ENCODE measurements at regions not wholly inside any gene's neighbourhood (a gene's known extent, or its start where the extent isn't known, plus 50 kb on each side); places are given as distances from the start of the nearest gene placed in this dataset.

DNA sequence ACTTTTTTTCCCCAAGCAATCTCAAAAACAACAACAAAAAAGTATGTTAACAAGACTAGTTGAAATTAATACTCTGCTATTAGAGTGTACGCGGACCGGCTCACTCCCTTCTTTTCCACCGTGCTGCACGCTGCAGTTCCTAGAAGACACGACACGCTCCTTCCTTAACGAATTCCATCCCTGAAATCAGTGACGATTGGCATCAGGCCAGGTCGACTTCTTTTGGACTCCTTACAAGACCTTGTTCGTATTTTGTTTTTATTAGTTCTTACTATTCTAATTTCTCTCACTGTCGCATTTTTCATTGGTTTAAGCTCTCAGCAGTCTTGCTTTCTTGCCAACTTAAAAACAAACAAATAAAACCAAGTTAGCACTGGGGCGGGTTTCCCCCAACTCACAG lies 175.8 kb upstream of the PITX2 start:
- no peaks in the 10 kb centered on the region for H3K36me3 Mint-ChIP-seq (ENCODE audit: low read depth)
- peaks cover 41% of the 10 kb centered on the region for H3K27me3 Mint-ChIP-seq (ENCODE audit: low read depth)
- H3K4me3 Mint-ChIP-seq (ENCODE audit: unreplicated experiment): no peak overlapping the region
- H3K9me3 Mint-ChIP-seq (ENCODE audit: low read depth): no peaks in the 10 kb centered on the region
- TF ChIP-seq, protein P1, sequence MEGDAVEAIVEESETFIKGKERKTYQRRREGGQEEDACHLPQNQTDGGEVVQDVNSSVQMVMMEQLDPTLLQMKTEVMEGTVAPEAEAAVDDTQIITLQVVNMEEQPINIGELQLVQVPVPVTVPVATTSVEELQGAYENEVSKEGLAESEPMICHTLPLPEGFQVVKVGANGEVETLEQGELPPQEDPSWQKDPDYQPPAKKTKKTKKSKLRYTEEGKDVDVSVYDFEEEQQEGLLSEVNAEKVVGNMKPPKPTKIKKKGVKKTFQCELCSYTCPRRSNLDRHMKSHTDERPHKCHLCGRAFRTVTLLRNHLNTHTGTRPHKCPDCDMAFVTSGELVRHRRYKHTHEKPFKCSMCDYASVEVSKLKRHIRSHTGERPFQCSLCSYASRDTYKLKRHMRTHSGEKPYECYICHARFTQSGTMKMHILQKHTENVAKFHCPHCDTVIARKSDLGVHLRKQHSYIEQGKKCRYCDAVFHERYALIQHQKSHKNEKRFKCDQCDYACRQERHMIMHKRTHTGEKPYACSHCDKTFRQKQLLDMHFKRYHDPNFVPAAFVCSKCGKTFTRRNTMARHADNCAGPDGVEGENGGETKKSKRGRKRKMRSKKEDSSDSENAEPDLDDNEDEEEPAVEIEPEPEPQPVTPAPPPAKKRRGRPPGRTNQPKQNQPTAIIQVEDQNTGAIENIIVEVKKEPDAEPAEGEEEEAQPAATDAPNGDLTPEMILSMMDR (IDR thresholded peaks at IDR 0.05): no peak
- no peak for DNase-seq (ENCODE audit: low spot score)
- H3K27ac Mint-ChIP-seq (ENCODE audit: unreplicated experiment): no peak overlapping the region
- no peaks in the 10 kb centered on the region for H3K4me1 Mint-ChIP-seq (ENCODE audit: low read depth)

DNA sequence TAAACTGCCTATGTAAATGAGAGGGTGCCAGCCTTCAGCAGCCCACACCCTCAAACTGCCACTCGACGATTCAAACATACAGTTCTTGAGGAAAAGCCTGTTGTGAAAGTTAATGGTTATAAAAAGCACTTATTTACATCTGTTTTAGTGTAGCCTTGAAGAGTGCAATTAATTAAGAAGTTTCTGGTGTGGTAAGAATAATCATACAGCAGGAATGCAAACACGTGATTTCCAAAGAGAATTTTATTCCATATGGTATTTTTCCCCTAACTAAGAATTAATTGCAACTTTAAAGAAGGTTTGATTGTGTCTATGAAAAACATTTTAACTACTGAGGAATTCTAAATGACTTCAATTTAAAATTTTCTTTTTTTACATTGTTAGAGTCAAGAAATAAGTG lies 176.3 kb upstream of the PITX2 start:
- TF ChIP-seq, protein P1 (IDR thresholded peaks at IDR 0.05): no peak
- H3K36me3 Mint-ChIP-seq (ENCODE audit: low read depth): no peaks in the 10 kb centered on the region
- peaks cover 44% of the 10 kb centered on the region for H3K27me3 Mint-ChIP-seq (ENCODE audit: low read depth)
- no peaks in the 10 kb centered on the region for H3K4me1 Mint-ChIP-seq (ENCODE audit: low read depth)
- no peaks in the 10 kb centered on the region for H3K9me3 Mint-ChIP-seq (ENCODE audit: low read depth)
- H3K4me3 Mint-ChIP-seq (ENCODE audit: unreplicated experiment): no peak overlapping the region
- H3K27ac Mint-ChIP-seq (ENCODE audit: unreplicated experiment): no peak overlapping the region
- DNase-seq (ENCODE audit: low spot score): no peak

DNA sequence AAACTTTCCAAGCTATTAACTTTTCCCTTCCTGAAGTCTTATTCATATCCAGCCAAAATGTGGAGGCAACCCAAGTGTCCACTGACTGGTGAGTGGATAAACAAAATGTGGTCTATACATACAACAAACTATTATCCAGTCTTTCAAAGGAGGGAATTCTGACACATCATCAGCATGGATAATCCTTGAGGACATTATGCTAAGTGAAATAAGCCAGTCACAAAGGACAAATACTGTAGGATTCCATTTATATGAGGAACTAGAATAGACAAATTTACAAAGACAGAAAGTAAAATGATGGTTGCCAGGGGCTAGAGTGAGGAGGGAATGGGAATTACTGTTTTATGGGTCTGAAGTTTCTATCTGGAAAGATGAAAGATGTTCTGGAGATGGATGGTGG lies 178.7 kb upstream of the PITX2 start:
- Mint-ChIP-seq H3K4me1 (ENCODE audit: low read depth) (no peaks in the 10 kb centered on the region), H3K27ac (ENCODE audit: unreplicated experiment) (no peak overlapping the region)

DNA sequence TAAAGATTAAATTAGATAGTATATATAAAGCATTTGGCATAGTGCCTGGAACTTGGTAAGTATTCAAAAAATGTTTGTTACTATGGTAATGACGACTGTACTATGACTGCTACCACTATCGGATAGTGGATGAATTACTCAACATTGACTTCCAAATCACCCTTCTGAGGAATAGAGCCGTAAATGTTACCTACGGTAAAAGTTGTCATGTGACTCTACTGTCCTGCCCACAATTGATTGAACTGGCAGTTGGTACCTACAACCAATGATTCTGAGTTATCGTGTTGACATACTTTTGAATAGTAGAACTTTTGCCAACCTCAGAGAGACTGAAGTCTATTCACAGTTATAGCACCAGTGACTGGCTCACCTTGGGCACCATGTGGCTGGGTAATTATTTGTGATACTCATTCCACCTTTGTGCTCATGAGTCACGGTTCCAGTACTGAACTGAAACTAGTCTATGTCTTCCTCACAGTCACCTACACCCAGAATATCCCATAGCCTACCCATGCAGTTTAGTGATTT lies 185.5 kb upstream of the PITX2 start:
- H3K27me3 Mint-ChIP-seq (ENCODE audit: low read depth): peaks cover 9% of the 10 kb centered on the region
- no peak for DNase-seq (ENCODE audit: low spot score)
- H3K4me1 Mint-ChIP-seq (ENCODE audit: low read depth): no peaks in the 10 kb centered on the region
- no peaks in the 10 kb centered on the region for H3K9me3 Mint-ChIP-seq (ENCODE audit: low read depth)
- TF ChIP-seq, protein P1 (IDR thresholded peaks at IDR 0.05): no peak
- no peak overlapping the region for H3K4me3 Mint-ChIP-seq (ENCODE audit: unreplicated experiment)
- no peak overlapping the region for H3K27ac Mint-ChIP-seq (ENCODE audit: unreplicated experiment)
- no peaks in the 10 kb centered on the region for H3K36me3 Mint-ChIP-seq (ENCODE audit: low read depth)

More for the DNA sequence above, 178.7 kb upstream of the PITX2 start:
- no peak overlapping the region for H3K4me3 Mint-ChIP-seq (ENCODE audit: unreplicated experiment)
- DNase-seq (ENCODE audit: low spot score): no peak
- H3K9me3 Mint-ChIP-seq (ENCODE audit: low read depth): no peaks in the 10 kb centered on the region
- H3K36me3 Mint-ChIP-seq (ENCODE audit: low read depth): no peaks in the 10 kb centered on the region
- TF ChIP-seq, protein P1 (IDR thresholded peaks at IDR 0.05): no peak
- H3K27me3 Mint-ChIP-seq (ENCODE audit: low read depth): peaks cover 43% of the 10 kb centered on the region

DNA sequence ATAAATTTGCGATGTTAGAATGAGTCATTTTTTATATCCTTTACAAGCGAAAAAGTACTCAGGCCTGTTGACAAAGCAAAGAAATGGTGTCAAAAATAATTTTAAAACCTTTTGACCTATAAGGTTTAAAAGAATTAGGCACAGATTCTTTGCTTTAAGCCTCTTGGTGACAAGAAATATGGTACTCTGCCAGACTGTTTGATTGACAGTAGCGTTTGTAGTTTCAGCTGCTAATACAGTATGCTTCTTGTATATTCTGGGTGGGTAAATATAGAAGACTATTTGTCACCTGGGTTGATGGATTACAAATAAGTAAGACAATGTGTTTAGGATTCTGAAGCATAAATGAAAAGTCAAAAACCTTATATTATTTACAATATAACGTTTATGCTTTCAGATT lies 193.1 kb upstream of the PITX2 start:
- H3K9me3 Mint-ChIP-seq (ENCODE audit: low read depth): no peaks in the 10 kb centered on the region
- no peaks in the 10 kb centered on the region for H3K4me1 Mint-ChIP-seq (ENCODE audit: low read depth)
- DNase-seq (ENCODE audit: low spot score): no peak
- H3K27ac Mint-ChIP-seq (ENCODE audit: unreplicated experiment): no peak overlapping the region
- no peaks in the 10 kb centered on the region for H3K36me3 Mint-ChIP-seq (ENCODE audit: low read depth)
- no peak overlapping the region for H3K4me3 Mint-ChIP-seq (ENCODE audit: unreplicated experiment)
- TF ChIP-seq, protein P1 (IDR thresholded peaks at IDR 0.05): no peak
- peaks cover 22% of the 10 kb centered on the region for H3K27me3 Mint-ChIP-seq (ENCODE audit: low read depth)
